K562 (cell line): ENCODE measurements at regions not wholly inside any gene's neighbourhood (a gene's known extent, or its start where the extent isn't known, plus 50 kb on each side); places are given as distances from the start of the nearest gene placed in this dataset.

Experiments used
- CEBPB ChIP-seq: fragments of 450-650 bp; IDR thresholded peaks from 2 replicates; pipeline ENCODE4 v1.6.1; 2016; ENCODE audit warnings: missing genetic modification characterization, missing compliant biosample characterization
- CREM ChIP-seq: IDR thresholded peaks from 2 replicates; pipeline ENCODE4 v1.6.1; 2014; ENCODE audit warnings: antibody characterized with exemption, low read depth
- CTCF ChIP-seq, 3 experiments: IDR thresholded peaks in 2 of 3; conservative IDR thresholded peaks in 1 of 3; 2 replicates each; pipeline ENCODE4 v1.5.1; 2011 to 2012; ENCODE audit warnings: low read length in 3 of 3, mild to moderate bottlenecking in 3 of 3, control low read depth in 2 of 3, improper control_type of control experiment in 1 of 3, inconsistent platforms in 1 of 3, low read depth in 1 of 3, mixed read lengths in 1 of 3, moderate library complexity in 1 of 3; ENCODE audit not compliant: insufficient read depth in 2 of 3
- DEAF1 ChIP-seq: fragments of 450-650 bp; formaldehyde crosslinking; IDR thresholded peaks from 2 replicates; pipeline ENCODE4 v1.4.0; 2020; ENCODE audit warnings: mild to moderate bottlenecking, moderate library complexity
- NFATC3 ChIP-seq: fragments of 450-650 bp; IDR thresholded peaks from 2 replicates; pipeline ENCODE4 v1.6.1; 2017; ENCODE audit warnings: mild to moderate bottlenecking
- POLR2AphosphoS5 ChIP-seq: IDR thresholded peaks from 2 replicates; pipeline ENCODE4 v1.6.1; 2011; ENCODE audit warnings: mild to moderate bottlenecking, low read depth, low read length, moderate library complexity; ENCODE audit not compliant: control insufficient read depth, insufficient read depth

- TF ChIP-seq CEBPB (tag) (no peak), DEAF1 (no peak), POLR2AphosphoS5 (no peak), CREM (no peak), CTCF (IDR thresholded peaks at IDR 0.05 in 2 of 3, conservative IDR thresholded peaks at IDR 0.05 in 1 of 3; ENCODE audit: insufficient read depth in 2 of 3, low read depth in 1 of 3, low read length in 3 of 3) (no peak), NFATC3 (no peak)
Measured at GRCh38 chr5:78699552-78700153, 51.1 kb upstream of the LHFPL2 start.
